Trophoblast cell (in vitro differentiated cells and primary cell): ENCODE measurements at regions not wholly inside any gene's neighbourhood (a gene's known extent, or its start where the extent isn't known, plus 50 kb on each side); places are given as distances from the start of the nearest gene placed in this dataset.

Experiments used
- DNase-seq, 2 donors: peaks; one replicate each; pipeline ENCODE4 v3.0.0-alpha.2; 2016
- H2AFZ ChIP-seq: 2 replicates; pipeline ENCODE4 v1.6.1; 2013; ENCODE audit warnings: low read length, moderate library complexity, mild to moderate bottlenecking; ENCODE audit not compliant: insufficient read depth, poor library complexity
- H2AK5ac ChIP-seq: 2 replicates; pipeline ENCODE4 v1.6.1; 2013; ENCODE audit warnings: mild to moderate bottlenecking, low read length
- H2BK120ac ChIP-seq: 2 replicates; pipeline ENCODE4 v1.6.1; 2013; ENCODE audit warnings: low read length, mild to moderate bottlenecking, moderate library complexity; ENCODE audit not compliant: insufficient read depth, poor library complexity
- H2BK12ac ChIP-seq: 2 replicates; pipeline ENCODE4 v1.6.1; 2013; ENCODE audit warnings: mild to moderate bottlenecking, low read length, moderate library complexity
- H2BK5ac ChIP-seq: 2 replicates; pipeline ENCODE4 v1.6.1; 2013; ENCODE audit warnings: low read length, low read depth, moderate library complexity, mild to moderate bottlenecking; ENCODE audit not compliant: poor library complexity
- H3K14ac ChIP-seq: 2 replicates; pipeline ENCODE4 v1.6.1; 2013; ENCODE audit warnings: mild to moderate bottlenecking, low read length
- H3K18ac ChIP-seq: 2 replicates; pipeline ENCODE4 v1.6.1; 2013; ENCODE audit warnings: mild to moderate bottlenecking, low read length
- H3K23ac ChIP-seq: 2 replicates; pipeline ENCODE4 v1.6.1; 2013; ENCODE audit warnings: low read length
- H3K27ac ChIP-seq: 2 replicates; pipeline ENCODE4 v1.5.1; 2013; ENCODE audit warnings: low read depth, mild to moderate bottlenecking, inconsistent platforms, low read length, moderate library complexity
- H3K27me3 ChIP-seq: 2 replicates; pipeline ENCODE4 v1.6.1; 2013; ENCODE audit warnings: inconsistent platforms, mild to moderate bottlenecking, low read length, moderate library complexity; ENCODE audit not compliant: insufficient read depth
- H3K36me3 ChIP-seq, 2 experiments: 1 replicate in 1 of 2; 2 replicates in 1 of 2; pipeline ENCODE4 v1.6.1; 2013; ENCODE audit warnings: low read length in 2 of 2, mild to moderate bottlenecking in 2 of 2, moderate library complexity in 1 of 2; ENCODE audit not compliant: insufficient read depth in 2 of 2, control insufficient read depth in 1 of 2
- H3K4ac ChIP-seq: 2 replicates; pipeline ENCODE4 v1.6.1; 2013; ENCODE audit warnings: low read depth, mild to moderate bottlenecking, low read length, moderate library complexity
- H3K4me1 ChIP-seq, 2 experiments: 1 replicate in 1 of 2; 2 replicates in 1 of 2; pipeline ENCODE4 v1.6.1; 2013; ENCODE audit warnings: low read length in 2 of 2, mild to moderate bottlenecking in 2 of 2, moderate library complexity in 1 of 2; ENCODE audit not compliant: insufficient read depth in 2 of 2, control insufficient read depth in 1 of 2
- H3K4me2 ChIP-seq: 2 replicates; pipeline ENCODE4 v1.6.1; 2013; ENCODE audit warnings: inconsistent platforms, mild to moderate bottlenecking, low read length, moderate library complexity
- H3K4me3 ChIP-seq: 2 replicates; pipeline ENCODE4 v1.5.1; 2013; ENCODE audit warnings: mild to moderate bottlenecking, low read depth, low read length, inconsistent platforms
- H3K79me1 ChIP-seq: one replicate; pipeline ENCODE4 v1.6.1; 2013; ENCODE audit warnings: low read length
- H3K79me2 ChIP-seq: 2 replicates; pipeline ENCODE4 v1.6.1; 2013; ENCODE audit warnings: low read length, mild to moderate bottlenecking; ENCODE audit not compliant: control insufficient read depth, insufficient read depth, poor library complexity
- H3K9ac ChIP-seq: 2 replicates; pipeline ENCODE4 v1.6.1; 2013; ENCODE audit warnings: mild to moderate bottlenecking, low read length
- H3K9me3 ChIP-seq: 2 replicates; pipeline ENCODE4 v1.6.1; 2013; ENCODE audit warnings: low read depth, mild to moderate bottlenecking, control low read depth, inconsistent platforms, low read length; ENCODE audit not compliant: insufficient read depth
- H4K12ac ChIP-seq: 2 replicates; pipeline ENCODE4 v1.6.1; 2013; ENCODE audit warnings: low read depth, mild to moderate bottlenecking, low read length, moderate library complexity
- H4K8ac ChIP-seq: 2 replicates; pipeline ENCODE4 v1.6.1; 2013; ENCODE audit warnings: low read depth, mild to moderate bottlenecking, low read length, moderate library complexity
- H4K91ac ChIP-seq: one replicate; pipeline ENCODE4 v1.6.1; 2013; ENCODE audit warnings: low read depth, mild to moderate bottlenecking, low read length, moderate library complexity
- WGBS: extraction: QIAGEN DNeasy Blood & Tissue Kit; methylation state at CpG from one replicate; pipeline ENCODE4 v1.1.7; 2013; ENCODE audit warnings: missing lambda C conversion rate; ENCODE audit not compliant: insufficient read length, insufficient coverage; ENCODE audit errors: extremely low coverage; 5-methylcytosine and 5-hydroxymethylcytosine counted together

- Histone ChIP-seq H3K4me2 (no peak overlapping the region), H3K79me2 (no peaks in the 10 kb centered on the region), H3K4me3 (no peak overlapping the region), H3K9me3 (no peaks in the 10 kb centered on the region), H3K79me1 (no peaks in the 10 kb centered on the region), H3K4ac (no peak overlapping the region), H3K27ac (no peak overlapping the region), H3K18ac (no peak overlapping the region), H4K91ac (no peak overlapping the region), H3K36me3 (no peaks in the 10 kb centered on the region), H3K4me1 (no peaks in the 10 kb centered on the region), H4K8ac (no peak overlapping the region), H3K14ac (no peak overlapping the region), H2AK5ac (no peak overlapping the region), H4K12ac (no peak overlapping the region), H2BK12ac (no peak overlapping the region), H2AFZ (no peak overlapping the region), H3K9ac (no peak overlapping the region), H3K27me3 (no peaks in the 10 kb centered on the region), H3K23ac (no peak overlapping the region), H2BK5ac (no peak overlapping the region), H2BK120ac (no peak overlapping the region)
- no CpG with 5 or more reads among the region's 5 CpGs for WGBS
- DNase-seq = no peak
Observed at GRCh38 chr16:49056546-49056945, 225.1 kb downstream of the CBLN1 start.

DNA sequence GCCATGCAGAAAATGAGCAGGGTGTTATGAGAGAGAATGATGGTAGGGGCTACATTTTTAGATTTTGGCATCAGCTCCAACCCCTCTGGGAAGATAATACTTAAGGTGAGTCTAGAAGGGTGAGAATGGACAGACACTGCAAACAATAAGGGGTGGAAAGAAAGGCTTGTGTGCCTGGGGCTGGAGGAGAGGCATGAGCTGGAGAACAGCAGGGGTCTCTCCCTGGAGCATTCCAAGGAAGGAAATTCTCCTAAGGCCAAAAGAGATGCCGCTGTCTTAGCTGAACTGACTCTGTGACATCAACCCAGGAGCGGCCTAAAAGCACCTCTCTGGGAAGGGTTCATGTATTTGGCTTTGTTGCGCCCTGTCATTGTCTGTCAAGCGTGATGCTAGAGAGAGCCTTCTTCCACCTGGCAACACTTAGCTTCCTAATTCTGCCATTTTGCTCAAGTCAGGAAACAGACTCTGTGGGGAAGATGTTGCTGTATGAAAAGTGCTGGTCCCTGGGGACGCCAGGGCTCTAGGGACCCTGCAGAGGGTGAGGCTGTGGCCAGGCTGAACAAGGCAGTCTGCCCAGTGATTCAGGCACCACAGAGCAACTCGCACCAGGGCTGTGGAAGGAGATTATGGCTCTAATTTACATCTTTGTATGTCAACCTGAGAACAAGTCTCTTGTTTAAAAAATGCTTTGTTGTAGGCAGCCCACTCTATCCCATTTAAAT, 225.7 kb downstream of the CBLN1 start:
- no peak overlapping the region for H3K23ac ChIP-seq
- DNase-seq = no peak
- H4K91ac ChIP-seq = no peak overlapping the region
- H3K14ac ChIP-seq = no peak overlapping the region
- no peak overlapping the region for H2AK5ac ChIP-seq
- H3K79me1 ChIP-seq = no peaks in the 10 kb centered on the region
- no peak overlapping the region for H3K27ac ChIP-seq
- WGBS = no CpG with 5 or more reads among the region's 6 CpGs
- H3K27me3 ChIP-seq = no peaks in the 10 kb centered on the region
- H2BK5ac ChIP-seq = no peak overlapping the region
- no peak overlapping the region for H3K18ac ChIP-seq
- no peak overlapping the region for H3K4me2 ChIP-seq
- no peak overlapping the region for H2AFZ ChIP-seq
- H3K4me3 ChIP-seq = no peak overlapping the region
- H3K9ac ChIP-seq = no peak overlapping the region
- no peak overlapping the region for H2BK120ac ChIP-seq
- H3K36me3 ChIP-seq = no peaks in the 10 kb centered on the region
- no peaks in the 10 kb centered on the region for H3K9me3 ChIP-seq
- H4K12ac ChIP-seq = no peak overlapping the region
- H3K4me1 ChIP-seq = no peaks in the 10 kb centered on the region
- no peak overlapping the region for H4K8ac ChIP-seq
- H3K79me2 ChIP-seq = no peaks in the 10 kb centered on the region
- H3K4ac ChIP-seq = no peak overlapping the region
- H2BK12ac ChIP-seq = no peak overlapping the region

DNA sequence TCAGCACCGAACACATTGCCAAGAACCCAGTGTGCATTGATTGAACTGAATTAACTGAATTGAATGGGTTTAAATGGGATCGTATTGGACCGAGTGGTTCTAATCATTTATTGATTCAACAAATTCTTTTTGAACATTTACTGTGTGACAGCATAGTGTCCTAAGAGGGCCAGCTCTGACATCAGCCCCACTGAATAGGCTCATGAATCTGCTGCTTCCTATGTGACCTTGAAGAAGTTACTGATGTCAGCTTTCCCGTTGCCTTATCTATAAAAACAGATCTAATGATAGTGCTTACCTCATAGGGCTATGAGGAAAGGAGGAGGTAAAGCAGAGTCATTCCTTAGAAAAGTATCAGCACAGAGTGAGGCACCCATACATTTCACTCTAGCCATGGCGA, 226.3 kb downstream of the CBLN1 start:
- Histone ChIP-seq H3K4me1 (no peaks in the 10 kb centered on the region), H3K9me3 (no peaks in the 10 kb centered on the region), H2BK120ac (no peak overlapping the region), H3K27me3 (no peaks in the 10 kb centered on the region), H3K18ac (no peak overlapping the region), H2BK5ac (no peak overlapping the region), H3K27ac (no peak overlapping the region), H2AFZ (no peak overlapping the region), H3K79me2 (no peaks in the 10 kb centered on the region), H3K23ac (no peak overlapping the region), H3K4me2 (no peak overlapping the region), H4K91ac (no peak overlapping the region), H3K4ac (no peak overlapping the region), H3K4me3 (no peak overlapping the region), H2BK12ac (no peak overlapping the region), H4K12ac (no peak overlapping the region), H3K36me3 (no peaks in the 10 kb centered on the region), H3K79me1 (no peaks in the 10 kb centered on the region), H2AK5ac (no peak overlapping the region), H3K9ac (no peak overlapping the region), H3K14ac (no peak overlapping the region), H4K8ac (no peak overlapping the region)
- DNase-seq = no peak
- no CpG with 5 or more reads among the region's 5 CpGs for WGBS

- no peak overlapping the region for H3K23ac ChIP-seq
- WGBS = no CpG with 5 or more reads among the region's 5 CpGs
- no peaks in the 10 kb centered on the region for H3K79me1 ChIP-seq
- no peak overlapping the region for H2AFZ ChIP-seq
- H3K27ac ChIP-seq = no peak overlapping the region
- H2AK5ac ChIP-seq = no peak overlapping the region
- no peak overlapping the region for H3K9ac ChIP-seq
- H2BK5ac ChIP-seq = no peak overlapping the region
- no peak overlapping the region for H2BK120ac ChIP-seq
- no peak overlapping the region for H3K4me2 ChIP-seq
- H3K36me3 ChIP-seq = no peaks in the 10 kb centered on the region
- no peaks in the 10 kb centered on the region for H3K79me2 ChIP-seq
- no peak overlapping the region for H3K4me3 ChIP-seq
- H3K4ac ChIP-seq = no peak overlapping the region
- no peak overlapping the region for H3K14ac ChIP-seq
- no peaks in the 10 kb centered on the region for H3K9me3 ChIP-seq
- H2BK12ac ChIP-seq = no peak overlapping the region
- H3K4me1 ChIP-seq = no peaks in the 10 kb centered on the region
- no peak for DNase-seq
- H3K18ac ChIP-seq = no peak overlapping the region
- no peak overlapping the region for H4K12ac ChIP-seq
- H4K91ac ChIP-seq = no peak overlapping the region
- no peaks in the 10 kb centered on the region for H3K27me3 ChIP-seq
- no peak overlapping the region for H4K8ac ChIP-seq
Observed at GRCh38 chr16:49054606-49055005, 227.0 kb downstream of the CBLN1 start.
